ENCODE measurements at regions not wholly inside any gene's neighbourhood (a gene's known extent, or its start where the extent isn't known, plus 50 kb on each side); places are given as distances from the start of the nearest gene placed in this dataset.

GRCh38 chr3:182058488-182058887 lies 346.8 kb downstream of the SOX2 start:
- no peak for DNase-seq (ENCODE audit: low read depth in 2 of 3, low spot score in 2 of 3)

DNA sequence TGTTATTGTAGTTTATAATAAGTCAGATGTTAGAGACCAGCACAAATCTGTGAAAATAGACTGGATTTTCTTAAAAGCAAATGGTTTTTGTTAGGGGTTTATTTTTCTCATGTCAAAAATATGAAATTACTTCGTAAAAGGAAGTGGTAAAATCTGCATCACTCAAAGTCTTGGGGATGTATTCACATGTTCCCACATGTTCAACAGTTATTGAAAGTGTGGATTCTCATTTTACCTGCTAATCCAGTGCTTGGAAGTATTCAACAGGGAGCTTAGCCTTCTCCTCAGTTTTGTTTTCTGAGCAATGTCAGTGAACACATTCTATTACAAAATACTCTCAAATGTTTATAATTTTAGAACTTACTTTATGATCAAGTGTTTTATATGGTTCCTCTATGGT lies 352.0 kb downstream of the SOX2 start:
- no peak for DNase-seq (ENCODE audit: low read depth in 2 of 3, low spot score in 2 of 3)

- DNase-seq (ENCODE audit: low read depth in 2 of 3, low spot score in 2 of 3), result no peak
Observed at GRCh38 chr3:182067423-182067822, 355.7 kb downstream of the SOX2 start.

- DNase-seq (ENCODE audit: low read depth in 2 of 3, low spot score in 2 of 3), result no peak
Observed at GRCh38 chr3:182078316-182078715, 366.6 kb downstream of the SOX2 start.

DNA sequence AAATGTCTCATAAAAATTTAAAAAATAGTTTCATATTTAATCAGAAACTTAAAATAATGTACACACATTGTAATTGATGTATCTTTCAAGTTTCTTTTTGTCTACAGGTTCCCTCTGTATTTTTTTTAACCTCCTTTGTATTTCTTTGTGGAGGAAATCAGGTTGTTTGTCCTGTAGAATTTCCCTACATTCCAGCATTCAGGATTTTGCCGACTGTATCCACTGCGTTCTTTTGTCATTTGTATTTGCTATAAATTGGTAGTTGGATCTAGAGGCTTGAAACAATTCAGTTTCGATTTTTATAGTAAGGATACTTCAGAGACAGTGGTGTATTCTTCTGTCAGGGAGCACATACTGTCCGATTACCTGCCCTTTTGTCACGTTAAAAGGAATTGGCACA lies 367.2 kb downstream of the SOX2 start:
- DNase-seq (ENCODE audit: low read depth in 2 of 3, low spot score in 2 of 3), result no peak

DNA sequence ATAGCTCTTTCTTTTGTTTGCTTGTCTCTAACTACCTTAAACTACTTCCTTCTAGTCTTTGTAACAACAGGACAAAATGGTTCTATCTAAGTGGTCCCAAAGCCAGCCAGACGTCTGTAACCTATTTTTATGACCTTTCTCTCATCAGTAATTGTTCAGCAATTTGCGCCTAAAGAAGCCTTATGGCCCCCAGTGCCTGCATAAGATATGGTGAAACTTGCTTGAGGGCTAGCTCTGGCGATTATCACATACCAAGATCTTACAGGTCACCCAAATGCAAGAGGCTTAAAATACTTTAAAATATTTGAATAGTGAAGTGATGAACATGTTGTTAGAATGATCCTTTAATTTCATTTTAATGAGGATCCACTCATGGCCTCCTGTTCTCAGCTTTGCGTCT lies 369.4 kb downstream of the SOX2 start:
- no peak for DNase-seq (ENCODE audit: low read depth in 2 of 3, low spot score in 2 of 3)

- DNase-seq (ENCODE audit: low read depth in 2 of 3, low spot score in 2 of 3), result no peak
Observed at GRCh38 chr3:182083112-182083511, 371.4 kb downstream of the SOX2 start.

DNA sequence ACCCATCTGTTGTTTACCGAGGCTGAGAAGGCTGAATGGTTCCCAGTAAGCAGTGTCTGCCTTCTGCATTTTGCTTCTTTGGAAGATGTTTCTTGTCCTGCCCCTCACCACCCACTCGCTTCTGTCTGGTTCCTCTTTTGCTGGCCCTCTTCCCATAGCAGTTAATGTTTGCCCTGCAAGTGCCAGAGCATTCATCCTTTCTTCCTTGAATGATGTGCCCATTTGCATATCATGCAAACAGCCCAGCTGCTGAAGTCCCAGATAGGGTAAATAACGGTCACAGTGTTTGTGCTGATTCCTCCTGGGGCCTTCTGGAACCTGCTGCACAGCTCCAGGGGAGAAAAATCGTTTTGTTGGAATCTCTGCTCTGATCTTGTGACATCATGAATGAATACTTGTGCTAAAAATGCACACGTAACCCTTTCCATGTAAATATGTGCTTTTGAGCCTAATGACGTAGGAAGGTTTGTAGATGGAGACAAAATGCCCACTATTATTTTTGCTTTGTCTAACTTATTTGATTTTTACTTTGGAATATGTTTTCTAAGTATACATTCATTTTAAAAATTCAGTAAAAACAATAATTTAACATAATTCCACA lies 381.0 kb downstream of the SOX2 start:
- DNase-seq (ENCODE audit: low read depth in 2 of 3, low spot score in 2 of 3), result no peak

- DNase-seq (ENCODE audit: low read depth in 2 of 3, low spot score in 2 of 3), result no peak
Observed at GRCh38 chr3:182094321-182094720, 382.6 kb downstream of the SOX2 start.

DNA sequence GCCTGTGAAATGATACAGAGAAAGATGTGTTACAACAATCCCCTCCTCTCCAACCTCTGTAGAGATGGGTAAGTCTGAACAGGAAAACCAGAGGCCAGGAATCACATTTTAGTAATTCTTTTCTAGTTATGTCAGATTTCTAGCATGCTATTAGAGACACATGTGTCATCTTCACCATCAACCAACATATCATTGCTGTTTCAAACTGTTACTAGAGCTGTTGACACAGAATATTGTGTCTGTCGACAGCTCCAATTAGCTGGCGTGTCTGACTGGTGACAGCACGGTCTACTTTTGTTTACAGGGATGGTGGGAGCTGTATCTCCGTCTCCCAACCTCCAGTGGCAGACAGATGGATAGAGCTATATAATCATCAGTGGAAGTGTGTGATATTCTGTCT lies 393.2 kb downstream of the SOX2 start:
- no peak for DNase-seq (ENCODE audit: low read depth in 2 of 3, low spot score in 2 of 3)

DNA sequence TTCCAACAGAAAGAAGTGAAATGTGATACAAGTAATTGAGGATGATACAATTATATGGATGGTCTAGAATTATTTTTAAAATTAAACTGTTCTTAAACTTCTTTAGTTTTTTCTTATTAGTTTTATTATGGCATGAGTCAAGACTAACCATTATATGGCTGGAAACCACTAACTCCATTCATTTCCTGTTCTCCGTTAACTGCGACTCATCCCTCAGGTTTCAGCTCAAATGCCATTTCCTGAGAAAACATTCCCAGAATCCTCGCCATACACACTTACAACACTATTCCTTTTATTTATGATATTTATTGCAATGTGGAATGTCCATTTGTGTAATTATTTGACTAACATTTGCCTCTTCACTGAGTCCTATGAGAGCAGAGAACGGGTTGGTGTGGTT lies 394.1 kb downstream of the SOX2 start:
- DNase-seq (ENCODE audit: low read depth in 2 of 3, low spot score in 2 of 3), result no peak

DNA sequence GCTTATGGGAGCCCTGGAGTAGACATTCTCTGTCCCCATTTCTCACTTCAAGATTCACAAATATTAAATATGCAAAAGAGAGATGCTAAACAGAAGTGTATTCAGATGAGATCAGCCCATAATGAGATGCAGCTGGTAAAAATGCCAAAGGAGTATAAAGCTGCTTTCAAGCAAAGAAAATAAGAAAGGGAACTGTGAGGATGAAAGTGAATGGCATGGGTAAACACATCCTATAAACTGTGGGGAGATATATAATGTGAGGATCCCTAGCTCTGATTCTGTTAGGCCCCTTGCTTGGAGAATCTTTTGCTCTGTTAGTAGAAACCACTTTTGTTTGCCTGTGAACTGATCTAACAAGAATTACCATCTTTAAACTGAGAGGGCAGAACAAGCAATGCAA lies 396.6 kb downstream of the SOX2 start:
- no peak for DNase-seq (ENCODE audit: low read depth in 2 of 3, low spot score in 2 of 3)

DNA sequence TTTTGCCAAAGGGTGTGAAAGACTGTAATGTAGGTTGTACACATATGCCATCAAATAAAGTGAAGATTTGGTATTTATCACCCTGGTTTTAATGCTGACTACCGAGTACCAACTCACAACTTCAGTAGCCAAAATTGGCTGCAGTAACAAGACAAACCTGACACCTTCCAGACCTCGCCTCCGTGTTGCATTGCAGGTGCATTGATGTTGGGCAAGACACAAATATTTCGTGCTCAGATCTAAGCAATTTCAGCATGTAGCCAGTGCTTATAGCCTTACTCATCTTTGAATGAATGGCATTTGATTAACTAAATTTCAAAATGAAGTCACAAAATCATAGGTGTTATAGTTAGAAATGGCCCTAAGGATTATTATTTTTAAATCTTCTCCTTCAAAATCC lies 400.2 kb downstream of the SOX2 start:
- DNase-seq (ENCODE audit: low read depth in 2 of 3, low spot score in 2 of 3), result no peak

GRCh38 chr3:182115328-182116015 lies 403.7 kb downstream of the SOX2 start:
- DNase-seq (ENCODE audit: low read depth in 2 of 3, low spot score in 2 of 3), result no peak

DNA sequence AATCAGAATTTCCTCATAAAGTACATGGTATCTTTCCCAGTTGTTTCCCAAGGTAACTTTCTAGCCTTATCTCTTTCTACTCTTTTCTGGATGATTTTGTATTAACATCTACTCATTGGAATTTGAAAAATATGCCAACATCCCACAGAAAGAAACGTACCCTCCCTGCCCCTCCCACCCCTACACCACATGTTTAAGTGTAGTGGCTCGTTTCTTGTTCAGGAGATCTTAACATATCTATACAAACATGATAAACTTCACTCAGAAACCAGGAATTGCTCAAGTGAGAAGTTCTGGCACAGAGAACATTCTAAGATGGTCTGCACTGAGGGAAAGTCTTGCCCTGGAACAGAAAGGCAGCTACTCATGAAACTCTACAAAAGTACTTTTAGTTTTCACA lies 404.7 kb downstream of the SOX2 start:
- no peak for DNase-seq (ENCODE audit: low read depth in 2 of 3, low spot score in 2 of 3)

DNA sequence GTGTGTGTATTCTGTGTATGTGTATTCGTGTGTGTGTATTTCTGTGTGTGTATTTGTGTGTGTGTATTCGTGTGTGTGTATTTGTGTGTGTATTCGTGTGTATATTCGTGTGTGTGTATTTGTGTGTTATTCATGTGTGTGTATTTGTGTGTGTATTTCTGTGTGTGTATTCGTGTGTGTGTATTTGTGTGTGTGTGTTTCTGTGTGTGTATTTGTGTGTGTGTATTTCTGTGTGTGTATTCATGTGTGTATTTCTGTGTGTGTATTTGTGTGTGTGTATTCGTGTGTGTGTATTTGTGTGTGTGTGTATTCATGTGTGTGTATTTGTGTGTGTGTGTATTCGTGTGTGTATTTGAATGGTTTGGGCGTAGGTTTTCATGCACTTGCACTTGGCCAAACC lies 405.4 kb downstream of the SOX2 start:
- no peak for DNase-seq (ENCODE audit: low read depth in 2 of 3, low spot score in 2 of 3)

DNA sequence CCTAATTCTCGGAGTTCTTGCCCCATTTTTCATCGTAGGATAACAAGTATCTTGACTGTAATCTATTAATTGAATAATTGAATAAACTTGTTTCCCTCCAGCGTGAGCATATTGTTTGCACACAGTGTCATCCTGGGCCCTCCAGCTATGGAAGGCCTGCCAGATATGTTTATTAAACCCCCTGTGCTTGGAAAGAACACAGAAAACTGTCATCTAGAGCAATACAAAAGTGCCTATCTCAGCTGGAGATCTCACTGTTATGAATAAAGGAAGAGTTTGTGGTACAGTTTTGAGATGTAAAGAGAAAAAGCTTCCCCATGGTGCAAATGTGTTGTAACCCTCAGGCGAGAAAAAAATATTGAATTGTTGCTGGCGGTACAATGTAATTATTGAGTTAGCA lies 405.9 kb downstream of the SOX2 start:
- DNase-seq (ENCODE audit: low read depth in 2 of 3, low spot score in 2 of 3), result no peak

DNA sequence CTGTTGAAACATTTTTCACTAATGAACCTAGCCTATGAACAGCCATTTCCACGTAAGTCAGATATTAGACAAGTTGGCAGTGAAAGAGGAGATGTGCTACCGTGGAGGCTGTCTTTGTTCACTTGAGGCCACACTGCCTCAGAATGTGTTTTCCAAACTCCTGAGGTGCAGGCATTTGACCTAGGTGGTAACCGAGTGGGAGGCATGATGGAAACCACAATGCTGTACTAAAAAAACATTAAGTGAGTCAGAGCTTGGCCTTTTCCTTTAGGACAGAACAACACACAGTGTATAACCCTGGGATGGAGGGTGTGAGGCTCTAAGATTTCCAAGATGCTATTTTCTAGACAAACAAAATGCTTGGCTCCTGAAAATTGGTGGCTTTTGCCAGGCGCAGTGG lies 406.3 kb downstream of the SOX2 start:
- DNase-seq (ENCODE audit: low read depth in 2 of 3, low spot score in 2 of 3), result no peak

DNA sequence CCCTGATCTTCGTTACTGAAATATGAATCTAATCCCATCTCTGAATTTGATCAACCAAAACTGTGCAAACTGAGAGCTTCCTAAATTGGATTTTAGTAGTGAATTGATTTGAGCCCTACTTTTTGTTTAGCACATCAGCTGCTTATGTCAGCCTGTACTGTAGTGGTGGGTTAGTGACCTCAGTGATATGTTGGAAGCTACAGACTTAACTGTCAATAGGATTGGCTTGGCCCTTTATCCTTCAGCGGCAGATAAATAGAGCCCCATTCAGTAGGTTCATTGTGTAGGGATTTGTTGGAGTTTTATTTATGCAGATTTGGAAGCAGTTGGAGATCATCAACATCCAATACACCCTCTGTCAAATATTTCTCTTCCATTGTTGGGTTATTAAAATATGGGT lies 409.7 kb downstream of the SOX2 start:
- no peak for DNase-seq (ENCODE audit: low read depth in 2 of 3, low spot score in 2 of 3)

- no peak for DNase-seq (ENCODE audit: low read depth in 2 of 3, low spot score in 2 of 3)
Observed at GRCh38 chr3:182122779-182123178, 411.1 kb downstream of the SOX2 start.

DNA sequence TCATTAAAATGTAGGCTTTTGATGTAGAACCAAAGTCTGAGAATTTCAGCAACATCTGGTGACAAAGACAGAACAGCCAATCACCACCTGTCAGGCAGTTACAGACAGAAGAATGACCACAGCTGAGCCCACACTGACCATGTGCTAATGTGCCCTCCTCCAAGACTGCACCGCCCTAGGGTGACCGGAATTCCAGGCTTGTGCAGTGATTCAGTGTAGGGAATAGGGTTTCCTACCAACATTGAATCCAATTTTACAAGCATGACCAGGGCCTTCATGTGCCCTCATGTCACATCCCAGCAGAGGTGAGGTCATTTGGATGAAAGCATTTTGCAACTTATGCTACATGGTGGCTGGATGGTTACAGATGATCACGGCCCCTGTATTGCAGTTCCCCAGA lies 412.5 kb downstream of the SOX2 start:
- no peak for DNase-seq (ENCODE audit: low read depth in 2 of 3, low spot score in 2 of 3)

- no peak for DNase-seq (ENCODE audit: low read depth in 2 of 3, low spot score in 2 of 3)
Observed at GRCh38 chr3:182124716-182125115, 413.0 kb downstream of the SOX2 start.

GRCh38 chr3:182129740-182130139 lies 418.0 kb downstream of the SOX2 start:
- DNase-seq (ENCODE audit: low read depth in 2 of 3, low spot score in 2 of 3), result no peak
